ENCODE measurements at regions not wholly inside any gene's neighbourhood (a gene's known extent, or its start where the extent isn't known, plus 50 kb on each side); places are given as distances from the start of the nearest gene placed in this dataset.

DNA sequence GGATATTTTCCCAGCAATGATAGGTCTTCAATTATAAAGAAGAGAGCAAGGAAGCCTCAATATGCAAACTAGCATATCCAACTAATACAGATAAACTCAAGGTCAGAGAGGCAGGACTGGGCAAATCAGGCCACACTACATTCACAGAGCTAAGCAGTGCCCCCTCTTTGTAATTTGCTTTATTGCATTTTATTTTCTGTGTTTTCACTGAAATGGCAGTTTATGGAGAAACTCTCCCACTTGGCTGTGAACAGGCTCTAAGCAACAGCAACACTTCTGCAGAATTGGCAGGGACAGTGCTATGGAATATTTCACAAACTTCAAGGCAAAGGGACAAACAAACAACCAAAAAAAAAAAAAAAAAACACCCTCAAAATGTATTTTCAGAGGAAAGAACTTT is 93.4 kb upstream of the SOD1 start:
- no peak for DNase-seq (ENCODE audit: low read depth)

DNA sequence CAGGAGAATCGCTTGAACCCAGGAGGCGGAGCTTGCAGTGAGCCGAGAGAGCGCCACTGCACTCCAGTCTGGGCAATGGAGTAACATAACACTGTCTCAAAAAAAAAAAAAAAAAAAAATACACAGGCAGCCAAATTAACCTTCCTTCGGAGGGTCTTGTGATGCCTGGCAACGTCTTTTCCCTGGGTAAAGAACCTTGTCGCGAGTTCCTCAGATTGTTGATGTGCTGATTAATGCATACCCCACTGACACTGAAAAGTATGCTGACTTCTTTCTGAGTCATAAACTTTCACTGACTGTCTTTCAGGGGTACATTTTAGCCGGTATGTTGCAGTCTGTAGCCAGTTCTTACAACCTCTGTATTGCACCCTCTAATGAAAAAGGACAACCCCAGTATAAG is 95.1 kb upstream of the SOD1 start:
- DNase-seq (ENCODE audit: low read depth), result no peak

- no peak for DNase-seq (ENCODE audit: low read depth)
Observed at GRCh38 chr21:31560479-31560878, 99.0 kb upstream of the SOD1 start.

DNA sequence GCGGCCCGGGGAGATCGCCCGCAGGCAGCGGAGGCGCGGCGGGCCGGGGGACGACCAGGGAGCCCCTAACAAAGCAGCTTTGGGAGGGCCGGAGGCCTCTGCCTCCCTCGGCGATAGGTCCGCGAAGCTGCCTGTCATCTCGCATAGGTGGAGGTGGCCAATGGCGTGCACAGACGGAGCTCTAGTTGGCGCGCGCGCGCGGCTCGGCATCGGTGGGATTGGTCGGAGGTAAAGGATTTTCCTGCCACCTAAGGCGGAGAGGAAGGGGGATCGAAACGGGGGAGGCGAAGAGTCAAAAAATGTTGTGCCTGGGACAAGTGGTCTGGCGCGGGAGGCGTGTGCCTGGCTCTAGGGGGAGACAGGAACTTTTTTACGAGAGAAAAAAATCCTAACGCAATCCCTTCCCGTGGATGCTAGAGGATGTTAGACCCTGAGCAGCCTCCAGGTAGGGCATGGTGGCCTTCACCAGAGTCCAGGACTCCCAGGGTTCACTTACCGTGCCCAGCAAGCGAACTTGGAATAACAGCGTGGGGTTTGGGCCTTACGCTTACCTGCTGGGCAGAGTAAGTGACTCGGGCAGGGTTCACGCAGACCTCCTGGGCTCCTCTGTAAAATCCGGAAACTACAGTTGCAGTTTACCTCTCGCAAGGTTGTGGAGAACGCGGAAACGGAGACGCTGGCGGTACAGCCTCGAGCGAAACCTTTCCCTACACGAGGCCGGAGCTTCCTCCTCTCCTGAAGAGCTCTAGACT is 99.9 kb upstream of the SOD1 start:
- DNase-seq (ENCODE audit: low read depth), result peak; percentile 81

DNA sequence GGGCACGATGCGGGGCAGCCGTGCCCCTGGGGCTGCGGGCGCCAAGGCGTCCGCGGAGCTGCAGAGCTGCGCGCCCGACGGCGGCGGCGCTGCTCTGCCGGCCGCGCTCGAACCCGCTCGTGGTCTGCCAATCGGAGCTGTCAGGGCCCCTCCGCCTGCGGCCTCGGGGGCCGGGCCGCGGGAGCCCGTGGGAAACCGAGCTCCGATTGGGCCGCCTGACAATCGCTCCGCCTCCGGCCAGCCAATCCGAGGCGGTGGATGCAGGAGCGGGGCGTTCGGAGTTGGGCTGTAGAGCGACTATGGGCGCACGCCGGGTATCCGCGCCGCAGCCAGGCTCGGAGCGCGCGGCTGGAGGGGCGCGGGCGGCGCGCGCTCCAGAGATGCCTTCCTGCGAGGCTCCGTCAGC is 100.5 kb upstream of the SOD1 start:
- peak; percentile 89 for DNase-seq (ENCODE audit: low read depth)

- DNase-seq (ENCODE audit: low read depth), result no peak
Observed at GRCh38 chr21:31558189-31558961, 101.1 kb upstream of the SOD1 start.

- no peak for DNase-seq (ENCODE audit: low read depth)
Observed at GRCh38 chr21:31557421-31558188, 101.9 kb upstream of the SOD1 start.

GRCh38 chr21:31556662-31557061 is 102.8 kb upstream of the SOD1 start:
- DNase-seq (ENCODE audit: low read depth), result no peak

- DNase-seq (ENCODE audit: low read depth), result no peak
Observed at GRCh38 chr21:31555741-31556191, 103.7 kb upstream of the SOD1 start.

GRCh38 chr21:31554511-31555022 is 104.9 kb upstream of the SOD1 start:
- no peak for DNase-seq (ENCODE audit: low read depth)

GRCh38 chr21:31553926-31554325 is 105.6 kb upstream of the SOD1 start:
- DNase-seq (ENCODE audit: low read depth), result no peak

GRCh38 chr21:31553461-31553860 is 106.0 kb upstream of the SOD1 start:
- DNase-seq (ENCODE audit: low read depth), result no peak

GRCh38 chr21:31552826-31553225 is 106.7 kb upstream of the SOD1 start:
- DNase-seq (ENCODE audit: low read depth), result no peak

DNA sequence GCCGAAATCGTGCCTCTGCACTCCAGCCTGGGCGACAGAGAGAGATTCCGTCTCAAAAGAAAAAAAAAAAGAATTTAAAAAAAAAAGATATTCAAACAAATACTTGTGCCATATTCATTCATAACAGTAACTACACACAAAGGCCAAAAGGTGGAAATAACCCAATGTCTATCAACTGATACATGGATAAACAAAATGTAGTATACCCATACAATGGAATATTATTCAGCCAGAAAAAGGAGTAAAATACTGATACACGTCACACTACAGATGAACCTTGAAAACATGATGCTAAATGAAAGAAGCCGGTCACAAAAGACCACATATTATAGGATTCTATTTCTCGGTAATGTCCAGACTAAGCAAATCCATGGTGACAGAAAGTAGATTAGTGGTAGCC is 109.4 kb upstream of the SOD1 start:
- no peak for DNase-seq (ENCODE audit: low read depth)

DNA sequence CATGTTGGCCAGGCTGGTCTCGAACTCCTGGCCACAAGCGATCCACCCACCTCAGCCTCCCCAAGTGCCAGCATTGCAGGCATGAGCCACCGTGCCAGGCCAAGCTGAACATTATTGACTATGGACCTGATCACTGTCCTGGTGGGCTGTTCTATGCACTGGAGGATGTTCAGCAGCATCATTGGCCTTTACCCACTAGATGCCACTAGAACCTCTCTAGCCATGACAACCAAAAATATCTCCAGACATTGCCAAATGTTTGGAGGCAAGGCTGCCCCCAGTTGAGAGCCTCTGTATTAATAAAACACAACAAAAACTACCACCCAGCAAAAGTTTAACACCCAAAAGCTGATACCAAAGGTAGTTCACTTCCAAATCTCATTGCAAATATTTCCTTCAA is 110.8 kb upstream of the SOD1 start:
- DNase-seq (ENCODE audit: low read depth), result no peak

DNA sequence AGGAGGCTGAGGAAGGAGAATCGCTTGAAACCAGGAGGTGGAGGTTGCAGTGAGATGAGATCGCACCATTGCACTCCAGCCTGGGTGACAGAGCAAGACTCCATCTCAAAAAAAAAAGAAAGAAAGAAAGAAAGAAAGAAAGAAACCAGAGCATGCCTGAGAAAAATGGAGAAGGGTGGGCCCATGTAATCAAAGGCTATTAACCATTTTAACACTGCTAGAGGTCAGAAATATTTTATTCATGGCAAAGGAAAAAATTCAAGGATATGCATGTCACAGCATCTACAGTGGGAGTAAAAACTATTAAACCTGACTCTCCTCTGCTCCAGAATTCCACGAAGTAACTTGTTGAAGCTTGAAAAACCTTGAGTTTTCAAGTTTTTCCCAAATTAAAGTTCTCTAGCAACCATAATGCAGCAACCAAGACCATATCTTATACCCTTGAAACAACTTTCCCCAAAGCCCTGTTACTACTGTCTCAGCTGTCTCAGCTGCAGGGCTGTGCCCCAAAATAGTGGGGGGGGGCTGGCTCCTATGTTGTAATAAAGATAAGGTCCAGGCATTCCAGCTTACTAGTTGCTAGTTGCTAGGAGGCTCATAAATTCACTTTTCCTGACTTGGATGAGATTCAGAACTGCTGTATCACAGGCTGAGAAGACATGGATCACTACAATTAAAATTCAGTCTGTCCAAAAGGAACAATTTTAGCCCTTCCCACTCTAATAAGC is 112.9 kb upstream of the SOD1 start:
- DNase-seq (ENCODE audit: low read depth), result no peak

DNA sequence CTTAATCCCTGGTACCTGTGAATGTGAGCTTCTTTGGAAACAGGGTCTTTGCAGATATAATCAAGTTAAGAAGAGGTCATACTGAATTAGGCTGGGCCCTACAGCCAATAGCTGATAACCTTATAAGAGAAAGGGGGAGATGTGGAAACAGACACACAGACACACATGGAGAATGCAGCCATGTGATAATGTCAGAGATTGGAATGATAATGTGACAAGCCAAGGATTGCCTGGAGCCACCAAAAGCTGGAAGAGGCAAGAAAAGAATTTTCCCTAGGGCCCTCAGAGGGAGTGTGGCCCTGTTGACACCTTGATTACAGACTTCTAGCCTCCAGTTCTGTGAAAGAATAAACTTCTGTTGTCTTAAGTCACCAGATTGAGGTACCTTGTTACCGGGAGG is 114.5 kb upstream of the SOD1 start:
- no peak for DNase-seq (ENCODE audit: low read depth)

- DNase-seq (ENCODE audit: low read depth), result no peak
Observed at GRCh38 chr21:31543191-31543590, 116.3 kb upstream of the SOD1 start.

- DNase-seq (ENCODE audit: low read depth), result no peak
Observed at GRCh38 chr21:31538816-31539215, 120.7 kb upstream of the SOD1 start.

GRCh38 chr21:31537872-31538576 is 121.5 kb upstream of the SOD1 start:
- DNase-seq (ENCODE audit: low read depth), result no peak

GRCh38 chr21:31536138-31536537 is 123.4 kb upstream of the SOD1 start:
- no peak for DNase-seq (ENCODE audit: low read depth)
